HAP-1 (cell line): ENCODE measurements at regions not wholly inside any gene's neighbourhood (a gene's known extent, or its start where the extent isn't known, plus 50 kb on each side); places are given as distances from the start of the nearest gene placed in this dataset.

Source experiments
- DNase-seq, 2 experiments: peaks; one replicate each; pipeline ENCODE4 v3.0.0-alpha.2; 2016 to 2020; ENCODE audit warnings: low spot score in 2 of 2
- H3K27me3 ChIP-seq: fragments of 250-450 bp; sonication (Bioruptor Pico); 2 replicates; pipeline ENCODE4 v1.5.1; 2020; ENCODE audit warnings: low read depth, mild to moderate bottlenecking, moderate library complexity
- H3K36me3 ChIP-seq: fragments of 250-450 bp; sonication (Bioruptor Pico); replicated peaks from 2 replicates; pipeline ENCODE4 v1.5.1; 2020; ENCODE audit warnings: mild to moderate bottlenecking
- H3K4me1 ChIP-seq: fragments of 250-450 bp; sonication (Bioruptor Pico); 2 replicates; pipeline ENCODE4 v1.5.1; 2020; ENCODE audit warnings: mild to moderate bottlenecking
- H3K4me3 ChIP-seq: fragments of 250-450 bp; sonication (Bioruptor Pico); 2 replicates; pipeline ENCODE4 v1.5.1; 2020; ENCODE audit warnings: mild to moderate bottlenecking, moderate library complexity
- H3K9me3 ChIP-seq: fragments of 250-450 bp; sonication (Bioruptor Pico); 2 replicates; pipeline ENCODE4 v1.5.1; 2020; ENCODE audit warnings: mild to moderate bottlenecking, moderate library complexity
- in situ Hi-C: fragments of 300-500 bp; cut with MboI; formaldehyde crosslinking; loops from 3 replicates; pipeline ENCODE4 v1.14.3; 2020; ENCODE audit warnings: low sequenced_read_pairs, inconsistent platforms, mixed read lengths

- Histone ChIP-seq H3K27me3 (peaks cover 4% of the 10 kb centered on the region; the same call in 1 of the 2 replicates), H3K9me3 (no peaks in the 10 kb centered on the region), H3K36me3 (no peaks in the 10 kb centered on the region), H3K4me3 (no peak overlapping the region), H3K4me1 (peaks cover 5% of the 10 kb centered on the region; the same call in 1 of the 2 replicates)
- no peak for DNase-seq
- in situ Hi-C loops: no loop called here
Measured at GRCh38 chr16:86353948-86354347, 156.4 kb upstream of the FOXF1 start.

GRCh38 chr16:86354641-86355513 is 155.4 kb upstream of the FOXF1 start:
- Histone ChIP-seq H3K27me3 (peaks cover 8% of the 10 kb centered on the region; the same call in 1 of the 2 replicates), H3K4me3 (no peak overlapping the region), H3K36me3 (no peaks in the 10 kb centered on the region), H3K9me3 (no peaks in the 10 kb centered on the region), H3K4me1 (peaks cover 5% of the 10 kb centered on the region; the same call in 1 of the 2 replicates)
- DNase-seq: no peak
- in situ Hi-C loops: no loop called here

- Histone ChIP-seq H3K4me3 (no peak overlapping the region), H3K27me3 (peaks cover 8% of the 10 kb centered on the region; the same call in 1 of the 2 replicates), H3K4me1 (peaks cover 5% of the 10 kb centered on the region; the same call in 1 of the 2 replicates), H3K36me3 (no peaks in the 10 kb centered on the region), H3K9me3 (no peaks in the 10 kb centered on the region)
- in situ Hi-C loops: no loop called here
- DNase-seq: no peak
Measured at GRCh38 chr16:86355531-86355930, 154.8 kb upstream of the FOXF1 start.

- in situ Hi-C loops: no loop called here
- Histone ChIP-seq H3K9me3 (no peaks in the 10 kb centered on the region), H3K36me3 (no peaks in the 10 kb centered on the region), H3K4me3 (no peak overlapping the region), H3K4me1 (peaks cover 5% of the 10 kb centered on the region; the same call in 1 of the 2 replicates), H3K27me3 (peaks cover 9% of the 10 kb centered on the region; the same call in 1 of the 2 replicates)
- DNase-seq: peak in 1 of 2 experiments; percentile 30
Measured at GRCh38 chr16:86355951-86356350, 154.4 kb upstream of the FOXF1 start.

GRCh38 chr16:86356804-86357203 is 153.5 kb upstream of the FOXF1 start:
- in situ Hi-C loops: no loop called here
- no peaks in the 10 kb centered on the region for H3K36me3 ChIP-seq
- DNase-seq: no peak

GRCh38 chr16:86357303-86357702 is 153.0 kb upstream of the FOXF1 start:
- Histone ChIP-seq H3K9me3 (no peaks in the 10 kb centered on the region), H3K4me1 (peaks cover 5% of the 10 kb centered on the region; the same call in 1 of the 2 replicates), H3K4me3 (no peak overlapping the region), H3K27me3 (peaks cover 17% of the 10 kb centered on the region; the same call in 1 of the 2 replicates), H3K36me3 (no peaks in the 10 kb centered on the region)
- in situ Hi-C loops: no loop called here
- DNase-seq: no peak

More at GRCh38 chr16:86356804-86357203, 153.5 kb upstream of the FOXF1 start:
- no peak overlapping the region for H3K4me3 ChIP-seq
- H3K27me3 ChIP-seq: peaks cover 17% of the 10 kb centered on the region; the same call in 1 of the 2 replicates
- H3K4me1 ChIP-seq: peaks cover 5% of the 10 kb centered on the region; the same call in 1 of the 2 replicates
- no peaks in the 10 kb centered on the region for H3K9me3 ChIP-seq

- in situ Hi-C loops: no loop called here
Measured at GRCh38 chr16:86357950-86358349, 152.4 kb upstream of the FOXF1 start.

GRCh38 chr16:86359571-86359970 is 150.8 kb upstream of the FOXF1 start:
- DNase-seq: no peak
- Histone ChIP-seq H3K4me1 (peaks cover 5% of the 10 kb centered on the region), H3K36me3 (no peaks in the 10 kb centered on the region), H3K9me3 (no peaks in the 10 kb centered on the region), H3K27me3 (peaks cover 17% of the 10 kb centered on the region; the same call in 1 of the 2 replicates), H3K4me3 (no peak overlapping the region)
- in situ Hi-C loops: no loop called here

More at GRCh38 chr16:86357950-86358349, 152.4 kb upstream of the FOXF1 start:
- Histone ChIP-seq H3K27me3 (peaks cover 17% of the 10 kb centered on the region; the same call in 1 of the 2 replicates), H3K36me3 (no peaks in the 10 kb centered on the region), H3K4me3 (no peak overlapping the region), H3K4me1 (peaks cover 5% of the 10 kb centered on the region; the same call in 1 of the 2 replicates), H3K9me3 (no peaks in the 10 kb centered on the region)
- DNase-seq: no peak

GRCh38 chr16:86362155-86362849 is 148.0 kb upstream of the FOXF1 start:
- no peaks in the 10 kb centered on the region for H3K9me3 ChIP-seq
- peaks cover 8% of the 10 kb centered on the region for H3K4me1 ChIP-seq
- peaks cover 17% of the 10 kb centered on the region; the same call in 1 of the 2 replicates for H3K27me3 ChIP-seq
- DNase-seq: peak in 1 of 2 experiments; percentile 28
- no peak overlapping the region for H3K4me3 ChIP-seq
- H3K36me3 ChIP-seq: no peaks in the 10 kb centered on the region
- in situ Hi-C loops: no loop called here

GRCh38 chr16:86363057-86363490 is 147.3 kb upstream of the FOXF1 start:
- in situ Hi-C loops: no loop called here

GRCh38 chr16:86363836-86364618 is 146.3 kb upstream of the FOXF1 start:
- no peak for DNase-seq
- no peaks in the 10 kb centered on the region for H3K9me3 ChIP-seq
- H3K36me3 ChIP-seq: no peaks in the 10 kb centered on the region
- peaks cover 12% of the 10 kb centered on the region; the same call in 1 of the 2 replicates for H3K27me3 ChIP-seq
- peaks cover 17% of the 10 kb centered on the region for H3K4me1 ChIP-seq
- H3K4me3 ChIP-seq: no peak overlapping the region
- in situ Hi-C loops: no loop called here

More at GRCh38 chr16:86363057-86363490, 147.3 kb upstream of the FOXF1 start:
- peak; percentile 44 to 69 for DNase-seq
- Histone ChIP-seq H3K4me3 (no peak overlapping the region), H3K36me3 (no peaks in the 10 kb centered on the region), H3K4me1 (peaks cover 15% of the 10 kb centered on the region), H3K27me3 (peaks cover 17% of the 10 kb centered on the region; the same call in 1 of the 2 replicates), H3K9me3 (no peaks in the 10 kb centered on the region)

- in situ Hi-C loops: no loop called here
- peaks cover 9% of the 10 kb centered on the region; the same call in 1 of the 2 replicates for H3K27me3 ChIP-seq
- H3K9me3 ChIP-seq: no peaks in the 10 kb centered on the region
- H3K4me3 ChIP-seq: no peak overlapping the region
- DNase-seq: no peak
- no peaks in the 10 kb centered on the region for H3K36me3 ChIP-seq
- peaks cover 17% of the 10 kb centered on the region for H3K4me1 ChIP-seq
Measured at GRCh38 chr16:86364653-86365380, 145.5 kb upstream of the FOXF1 start.
